ENCODE measurements at regions not wholly inside any gene's neighbourhood (a gene's known extent, or its start where the extent isn't known, plus 50 kb on each side); places are given as distances from the start of the nearest gene placed in this dataset.
"Not testable (repeated sequence)": the region's sequence is repeated elsewhere in the genome, so short reads cannot be mapped to it uniquely, and the experiment has no call there.

DNA sequence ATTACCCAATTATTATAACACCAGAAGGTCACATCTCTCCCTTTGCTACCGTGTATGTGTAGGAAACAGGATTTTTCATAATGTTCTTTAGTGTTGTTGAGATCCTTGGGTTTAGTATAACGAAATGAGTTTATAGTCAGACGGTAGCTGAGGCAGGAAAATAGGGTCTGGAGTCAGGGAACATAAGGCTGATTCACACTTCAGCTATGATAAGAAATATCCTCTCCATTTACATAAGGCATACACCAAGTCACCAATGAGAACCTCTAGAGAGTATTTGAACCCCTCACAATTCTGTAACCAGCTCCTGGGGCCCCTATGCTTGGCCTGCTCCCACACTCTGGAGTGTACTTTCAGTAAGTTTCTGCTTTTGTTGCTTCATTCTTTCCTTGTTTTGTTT lies 58.9 kb upstream of the ANKH start:
- TF ChIP-seq, protein P1, sequence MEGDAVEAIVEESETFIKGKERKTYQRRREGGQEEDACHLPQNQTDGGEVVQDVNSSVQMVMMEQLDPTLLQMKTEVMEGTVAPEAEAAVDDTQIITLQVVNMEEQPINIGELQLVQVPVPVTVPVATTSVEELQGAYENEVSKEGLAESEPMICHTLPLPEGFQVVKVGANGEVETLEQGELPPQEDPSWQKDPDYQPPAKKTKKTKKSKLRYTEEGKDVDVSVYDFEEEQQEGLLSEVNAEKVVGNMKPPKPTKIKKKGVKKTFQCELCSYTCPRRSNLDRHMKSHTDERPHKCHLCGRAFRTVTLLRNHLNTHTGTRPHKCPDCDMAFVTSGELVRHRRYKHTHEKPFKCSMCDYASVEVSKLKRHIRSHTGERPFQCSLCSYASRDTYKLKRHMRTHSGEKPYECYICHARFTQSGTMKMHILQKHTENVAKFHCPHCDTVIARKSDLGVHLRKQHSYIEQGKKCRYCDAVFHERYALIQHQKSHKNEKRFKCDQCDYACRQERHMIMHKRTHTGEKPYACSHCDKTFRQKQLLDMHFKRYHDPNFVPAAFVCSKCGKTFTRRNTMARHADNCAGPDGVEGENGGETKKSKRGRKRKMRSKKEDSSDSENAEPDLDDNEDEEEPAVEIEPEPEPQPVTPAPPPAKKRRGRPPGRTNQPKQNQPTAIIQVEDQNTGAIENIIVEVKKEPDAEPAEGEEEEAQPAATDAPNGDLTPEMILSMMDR (IDR thresholded peaks at IDR 0.05): no peak
- WGBS, 3 donors: 83 to 87% (median 84%) methylated on average over 3 of the region's 3 CpGs
- Histone ChIP-seq H3K4me1 (no peaks in the 10 kb centered on the region), H3K27ac (no peak overlapping the region), H3K27me3 (ENCODE audit: insufficient read depth in 3 of 3, low read length in 2 of 3) (no peaks in the 10 kb centered on the region), H3K9me3 (no peaks in the 10 kb centered on the region), H3K36me3 (ENCODE audit: insufficient read depth in 1 of 2, low read depth in 1 of 2) (no peaks in the 10 kb centered on the region), H3K4me3 (no peak overlapping the region)
- no peak for DNase-seq
- no peak for ATAC-seq
- intact Hi-C loops (cut with DNase I): no loop called here

DNA sequence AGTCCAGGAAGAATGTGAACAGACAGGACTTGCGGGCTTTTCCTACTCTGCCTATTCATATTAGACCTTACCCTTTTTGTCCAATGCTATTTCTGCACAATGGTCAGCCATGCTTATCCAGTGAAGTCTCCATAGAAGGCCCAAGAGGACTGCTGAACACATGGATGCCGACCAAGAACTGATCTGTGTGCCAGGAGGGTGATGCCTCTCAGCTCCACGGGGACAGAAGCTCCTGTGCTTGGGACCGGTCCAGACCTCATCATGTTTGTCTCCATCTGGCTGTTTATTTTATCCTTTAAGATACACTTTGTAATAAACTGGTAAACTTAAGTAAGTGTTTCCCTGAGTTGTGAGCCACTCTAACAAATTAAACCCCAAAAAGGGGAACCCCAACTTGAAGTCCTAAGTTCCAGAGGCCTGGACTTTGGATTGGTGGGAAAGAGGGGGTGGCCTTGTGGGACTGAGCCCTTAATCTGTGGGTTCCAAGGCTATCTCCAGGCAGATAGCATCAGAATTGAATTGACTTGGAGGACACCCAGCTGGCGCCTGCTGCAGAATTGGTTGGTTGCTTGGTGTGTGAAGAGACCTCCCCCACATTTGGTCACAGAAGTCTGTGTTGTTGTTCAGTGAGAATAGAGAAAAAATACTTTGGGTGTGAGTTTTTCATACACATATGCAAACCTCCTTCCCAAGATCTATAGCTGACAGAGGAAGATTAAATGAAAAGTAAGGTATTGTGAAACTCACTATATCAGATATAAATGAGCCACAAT lies 57.9 kb upstream of the ANKH start:
- Histone ChIP-seq H3K9me3 (no peaks in the 10 kb centered on the region), H3K27ac (no peak overlapping the region), H3K4me1 (no peaks in the 10 kb centered on the region), H3K36me3 (ENCODE audit: insufficient read depth in 1 of 2, low read depth in 1 of 2) (no peaks in the 10 kb centered on the region), H3K4me3 (no peak overlapping the region), H3K27me3 (ENCODE audit: insufficient read depth in 3 of 3, low read length in 2 of 3) (no peaks in the 10 kb centered on the region)
- WGBS, 3 donors: 64 to 71% (median 69%) methylated on average over 5 of the region's 5 CpGs
- DNase-seq (no peak), ATAC-seq (no peak)
- TF ChIP-seq, protein P1 (IDR thresholded peaks at IDR 0.05): no peak
- intact Hi-C loops (cut with DNase I): no loop called here

DNA sequence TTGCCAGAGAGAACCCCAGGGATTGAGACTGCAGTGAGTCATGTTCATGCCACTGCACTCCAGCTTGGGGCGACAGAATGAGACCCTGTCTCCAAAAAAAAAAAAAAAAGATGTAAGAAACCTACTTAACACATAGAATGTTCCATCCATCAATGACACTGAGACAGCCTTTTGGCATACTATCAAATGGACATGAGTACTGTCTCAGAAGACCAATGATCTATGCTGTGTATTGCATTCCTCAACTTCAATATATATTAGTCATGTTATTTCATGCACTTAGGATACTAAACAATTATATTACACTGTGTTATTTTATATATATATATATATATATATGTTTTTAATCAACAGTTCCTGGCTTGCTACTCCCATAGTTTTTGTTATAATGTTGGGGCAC lies 57.1 kb upstream of the ANKH start:
- no peak for DNase-seq
- TF ChIP-seq, protein P1 (IDR thresholded peaks at IDR 0.05): no peak
- WGBS, 3 donors: 58 to 68% (median 64%) methylated on average over 1 of the region's 1 CpG
- no peaks in the 10 kb centered on the region for H3K27me3 ChIP-seq (ENCODE audit: insufficient read depth in 3 of 3, low read length in 2 of 3)
- intact Hi-C loops (cut with DNase I): no loop called here
- no peaks in the 10 kb centered on the region for H3K4me1 ChIP-seq
- no peak overlapping the region for H3K4me3 ChIP-seq
- no peak for ATAC-seq
- no peak overlapping the region for H3K27ac ChIP-seq
- no peaks in the 10 kb centered on the region for H3K9me3 ChIP-seq
- no peaks in the 10 kb centered on the region for H3K36me3 ChIP-seq (ENCODE audit: insufficient read depth in 1 of 2, low read depth in 1 of 2)

DNA sequence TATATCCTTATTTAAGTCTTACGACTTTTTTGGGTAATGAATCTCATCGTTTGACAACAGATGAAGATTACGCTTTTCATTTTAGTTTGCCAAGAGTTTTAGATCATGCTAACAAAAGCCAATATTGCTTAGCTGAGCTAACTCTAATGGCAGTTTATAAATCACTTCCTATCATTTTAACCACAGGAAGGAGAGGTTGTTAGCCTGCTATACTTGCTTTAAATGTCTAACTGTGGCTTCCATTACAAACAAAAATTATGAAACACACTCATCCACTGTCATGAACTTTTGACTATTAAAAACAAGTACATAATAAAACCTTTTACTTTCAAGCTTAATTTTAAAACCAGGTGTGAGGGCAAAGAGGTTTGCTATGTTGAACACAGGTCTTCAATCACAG lies 53.7 kb upstream of the ANKH start:
- ATAC-seq (no peak), DNase-seq (no peak)
- TF ChIP-seq, protein P1 (IDR thresholded peaks at IDR 0.05): no peak
- no peaks in the 10 kb centered on the region for H3K4me1 ChIP-seq
- WGBS, 3 donors: 69 to 75% (median 74%) methylated on average over 3 of the region's 3 CpGs
- intact Hi-C loops (cut with DNase I): no loop called here
- H3K4me3 ChIP-seq: no peak overlapping the region
- no peaks in the 10 kb centered on the region for H3K36me3 ChIP-seq (ENCODE audit: insufficient read depth in 1 of 2, low read depth in 1 of 2)
- no peak overlapping the region for H3K27ac ChIP-seq
- H3K27me3 ChIP-seq (ENCODE audit: insufficient read depth in 3 of 3, low read length in 2 of 3): peaks cover 0 to 2% (median 0%) of the 10 kb centered on the region in 3 donors
- H3K9me3 ChIP-seq: no peaks in the 10 kb centered on the region

DNA sequence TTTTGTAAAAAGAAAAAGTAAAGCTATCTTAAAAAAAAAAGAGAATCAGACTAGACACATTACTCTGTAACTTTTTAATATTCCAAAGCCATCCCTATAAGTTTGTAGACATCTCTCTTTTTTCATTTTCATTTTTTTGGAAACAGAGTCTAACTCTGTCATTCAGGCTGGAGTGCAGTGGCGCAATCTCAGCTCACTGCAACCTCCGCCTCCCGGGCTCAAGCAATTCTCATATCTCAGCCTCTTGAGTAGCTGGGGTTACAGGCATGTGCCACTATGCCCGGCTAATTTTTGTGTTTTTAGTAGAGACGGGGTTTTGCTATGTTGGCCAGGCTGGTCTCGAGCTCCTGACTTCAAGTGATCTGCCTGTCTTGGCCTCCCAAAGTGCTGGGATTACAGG lies 51.4 kb upstream of the ANKH start:
- WGBS, 3 donors: 83 to 88% (median 88%) methylated on average over 6 of the region's 6 CpGs
- H3K27ac ChIP-seq; H3K36me3 ChIP-seq (ENCODE audit: insufficient read depth in 1 of 2, low read depth in 1 of 2); intact Hi-C loops (cut with DNase I); ATAC-seq; H3K4me1 ChIP-seq; H3K27me3 ChIP-seq (ENCODE audit: insufficient read depth in 3 of 3, low read length in 2 of 3); H3K9me3 ChIP-seq; H3K4me3 ChIP-seq; DNase-seq: not testable (repeated sequence)
